ENCODE measurements at regions not wholly inside any gene's neighbourhood (a gene's known extent, or its start where the extent isn't known, plus 50 kb on each side); places are given as distances from the start of the nearest gene placed in this dataset.

DNA sequence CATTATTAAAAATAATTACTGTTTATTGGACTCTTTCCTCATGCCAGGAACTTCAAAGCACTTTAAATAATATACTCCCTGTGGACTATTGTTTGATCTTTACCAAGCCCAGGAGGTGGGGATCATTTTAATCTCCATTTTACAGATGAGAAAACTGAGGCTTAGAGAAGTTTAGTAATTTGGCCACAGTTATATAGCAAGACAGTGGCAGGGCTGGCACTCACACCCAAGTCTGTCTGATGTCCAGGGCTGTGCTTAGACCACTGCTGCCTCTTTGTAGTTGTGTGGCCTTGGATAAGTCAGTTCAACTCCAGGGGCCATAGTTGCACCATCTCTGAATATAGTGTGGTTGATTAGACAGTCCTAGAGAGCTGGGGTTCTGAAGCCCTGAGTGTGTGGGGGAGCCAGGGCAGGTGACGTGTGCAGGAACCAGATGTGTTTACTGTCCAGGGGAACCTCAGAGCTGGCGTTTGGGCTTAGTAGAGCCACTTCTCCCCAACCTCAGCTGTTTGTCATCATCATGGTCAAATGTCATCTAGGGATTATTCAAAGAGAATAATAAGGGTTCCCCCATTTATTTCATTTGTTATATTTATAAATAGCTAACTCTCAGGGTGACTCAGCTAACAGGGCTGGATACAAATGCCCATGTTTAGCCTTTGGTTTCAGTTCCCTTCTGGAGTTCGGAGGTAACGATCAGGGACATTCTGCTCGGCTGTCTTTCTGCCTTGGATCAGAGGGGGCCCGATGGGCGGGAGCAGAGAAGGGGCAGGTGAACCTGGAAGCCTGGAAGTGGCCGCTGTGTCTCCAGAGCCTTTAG lies 68.0 kb downstream of the BOLA3 start:
- TF ChIP-seq, protein P1, sequence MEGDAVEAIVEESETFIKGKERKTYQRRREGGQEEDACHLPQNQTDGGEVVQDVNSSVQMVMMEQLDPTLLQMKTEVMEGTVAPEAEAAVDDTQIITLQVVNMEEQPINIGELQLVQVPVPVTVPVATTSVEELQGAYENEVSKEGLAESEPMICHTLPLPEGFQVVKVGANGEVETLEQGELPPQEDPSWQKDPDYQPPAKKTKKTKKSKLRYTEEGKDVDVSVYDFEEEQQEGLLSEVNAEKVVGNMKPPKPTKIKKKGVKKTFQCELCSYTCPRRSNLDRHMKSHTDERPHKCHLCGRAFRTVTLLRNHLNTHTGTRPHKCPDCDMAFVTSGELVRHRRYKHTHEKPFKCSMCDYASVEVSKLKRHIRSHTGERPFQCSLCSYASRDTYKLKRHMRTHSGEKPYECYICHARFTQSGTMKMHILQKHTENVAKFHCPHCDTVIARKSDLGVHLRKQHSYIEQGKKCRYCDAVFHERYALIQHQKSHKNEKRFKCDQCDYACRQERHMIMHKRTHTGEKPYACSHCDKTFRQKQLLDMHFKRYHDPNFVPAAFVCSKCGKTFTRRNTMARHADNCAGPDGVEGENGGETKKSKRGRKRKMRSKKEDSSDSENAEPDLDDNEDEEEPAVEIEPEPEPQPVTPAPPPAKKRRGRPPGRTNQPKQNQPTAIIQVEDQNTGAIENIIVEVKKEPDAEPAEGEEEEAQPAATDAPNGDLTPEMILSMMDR (IDR thresholded peaks at IDR 0.05; ENCODE audit: poor library complexity): no peak
- no peak for TF ChIP-seq EZH2phosphoT487 (IDR thresholded peaks at IDR 0.05; ENCODE audit: low read depth, severe bottlenecking, unreplicated experiment)

Data from hepatocyte (in vitro differentiated cells).